Spleen (tissue), 11 donors: ENCODE measurements at regions not wholly inside any gene's neighbourhood (a gene's known extent, or its start where the extent isn't known, plus 50 kb on each side); places are given as distances from the start of the nearest gene placed in this dataset.

ENCODE experiments used
- DNase-seq: peaks from one replicate; pipeline ENCODE4 v3.0.0-alpha.2; 2020
- H3K27ac ChIP-seq, 8 donors: fragments of 200-600 bp; sonication (generic) in 7 of 8; 1 replicate in 4 of 8; 2 replicates in 4 of 8; pipeline versions ENCODE4 v1.5.0 to v1.8.0; 2016 to 2021; ENCODE audit warnings: inconsistent platforms in 4 of 8, mild to moderate bottlenecking in 4 of 8, moderate library complexity in 1 of 8
- H3K27me3 ChIP-seq, 7 donors: fragments of 200-600 bp; sonication (generic) in 6 of 7; replicated peaks in 1 of 7; 1 replicate in 4 of 7; 2 replicates in 3 of 7; pipeline versions ENCODE4 v1.5.0 to v1.8.0; 2016 to 2021; ENCODE audit warnings: inconsistent platforms in 3 of 7, mild to moderate bottlenecking in 1 of 7
- H3K36me3 ChIP-seq, 6 donors: fragments of 200-600 bp; sonication (generic) in 5 of 6; 1 replicate in 4 of 6; 2 replicates in 2 of 6; pipeline versions ENCODE4 v1.5.0 to v1.8.0; 2016 to 2021; ENCODE audit warnings: inconsistent platforms in 2 of 6
- H3K4me1 ChIP-seq, 6 donors: fragments of 200-600 bp; sonication (generic) in 5 of 6; 1 replicate in 3 of 6; 2 replicates in 3 of 6; pipeline versions ENCODE4 v1.5.0 to v1.8.0; 2016 to 2021; ENCODE audit warnings: inconsistent platforms in 3 of 6
- H3K4me3 ChIP-seq, 8 donors: fragments of 200-600 bp; sonication (generic) in 7 of 8; 1 replicate in 4 of 8; 2 replicates in 4 of 8; pipeline versions ENCODE4 v1.5.0 to v1.8.0; 2016 to 2021; ENCODE audit warnings: inconsistent platforms in 4 of 8, mild to moderate bottlenecking in 4 of 8, moderate library complexity in 2 of 8
- H3K9me3 ChIP-seq, 8 donors: fragments of 200-600 bp; sonication (generic) in 7 of 8; 1 replicate in 4 of 8; 2 replicates in 4 of 8; pipeline versions ENCODE4 v1.5.0 to v1.8.0; 2016 to 2021; ENCODE audit warnings: inconsistent platforms in 4 of 8
- CTCF ChIP-seq, 11 experiments: fragments of 200-600 bp in 7 of 11; fragments of 450-650 bp in 4 of 11; sonication (generic) in 4 of 11; IDR thresholded peaks in 8 of 11; conservative IDR thresholded peaks in 3 of 11; 1 replicate in 7 of 11; 2 replicates in 4 of 11; pipeline versions ENCODE4 v1.4.0 to v1.8.0; 2016 to 2021; ENCODE audit warnings: antibody characterized with exemption in 11 of 11, inconsistent platforms in 4 of 11, mild to moderate bottlenecking in 1 of 11
- POLR2A ChIP-seq, 3 donors: fragments of 450-650 bp; IDR thresholded peaks; one replicate each; pipeline ENCODE4 v1.5.1; 2017; ENCODE audit warnings: antibody characterized with exemption in 3 of 3, mild to moderate bottlenecking in 1 of 3
- POLR2AphosphoS5 ChIP-seq, 3 donors: sonication (generic); formaldehyde crosslinking; IDR thresholded peaks; one replicate each; pipeline ENCODE4 v1.5.1; 2017; ENCODE audit warnings: antibody characterized with exemption in 3 of 3
- WGBS, 5 donors: extraction: QIAGEN DNeasy Blood & Tissue Kit in 3 of 5; methylation state at CpG; one replicate each; pipeline versions ENCODE4 v1.1.5 to v1.1.7; 2013 to 2018; 5-methylcytosine and 5-hydroxymethylcytosine counted together
- intact Hi-C: fragments of 100-400 bp; cut with DNase I; formaldehyde crosslinking; loops from one replicate; pipeline ENCODE4 v1.15.0; 2023; ENCODE audit warnings: low total_unique reads
- donor health status: healthy with polysubstance abuse.
- donor health status: DM: no; HTN: no; CAD: no; lungs with moderate emphysema.
- donor health status: DM: no; HTN: no; CAD: no.
- donor health status: Bipolar disorder and iron deficiency.
- donor health status: healthy.
- donor health status: DM: no; HTN: no; CAD: no.
- donor health status: DM: yes; HTN: yes; CAD: no.

GRCh38 chr4:149202117-149202516 lies 613.5 kb downstream of the IQCM start:
- H3K4me1 ChIP-seq = peaks cover 0 to 4% (median 0%) of the 10 kb centered on the region in 6 donors
- no peaks in the 10 kb centered on the region for H3K27me3 ChIP-seq
- no peaks in the 10 kb centered on the region for H3K36me3 ChIP-seq
- no peak overlapping the region for H3K4me3 ChIP-seq
- no peak overlapping the region for H3K27ac ChIP-seq
- no peak for TF ChIP-seq CTCF (IDR thresholded peaks at IDR 0.05 in 8 of 11, conservative IDR thresholded peaks at IDR 0.05 in 3 of 11)
- H3K9me3 ChIP-seq = no peaks in the 10 kb centered on the region
- intact Hi-C loops = no loop called here
- 0 to 61% (median 33%) methylated on average over 1 of the region's 1 CpG for WGBS, 5 donors
- DNase-seq = no peak

- 74 to 95% (median 91%) methylated on average over 3 of the region's 3 CpGs for WGBS, 5 donors
- H3K27ac ChIP-seq = no peak overlapping the region
- intact Hi-C loops = no loop called here
- no peaks in the 10 kb centered on the region for H3K9me3 ChIP-seq
- H3K36me3 ChIP-seq = no peaks in the 10 kb centered on the region
- no peak for DNase-seq
- H3K27me3 ChIP-seq = no peaks in the 10 kb centered on the region
- H3K4me1 ChIP-seq = peaks cover 0 to 4% (median 0%) of the 10 kb centered on the region in 6 donors
- H3K4me3 ChIP-seq = no peak overlapping the region
- TF ChIP-seq POLR2AphosphoS5 (IDR thresholded peaks at IDR 0.05) (no peak), CTCF (IDR thresholded peaks at IDR 0.05 in 8 of 11, conservative IDR thresholded peaks at IDR 0.05 in 3 of 11) (no peak), POLR2A (IDR thresholded peaks at IDR 0.05) (no peak)
Measured at GRCh38 chr4:149199594-149199993, 616.0 kb downstream of the IQCM start.

GRCh38 chr4:149194061-149194460 lies 621.6 kb downstream of the IQCM start:
- TF ChIP-seq POLR2AphosphoS5 (IDR thresholded peaks at IDR 0.05) (no peak), POLR2A (IDR thresholded peaks at IDR 0.05) (no peak), CTCF (IDR thresholded peaks at IDR 0.05 in 8 of 11, conservative IDR thresholded peaks at IDR 0.05 in 3 of 11) (no peak)
- no peak for DNase-seq
- Histone ChIP-seq H3K27me3 (no peaks in the 10 kb centered on the region), H3K27ac (no peak overlapping the region), H3K36me3 (no peaks in the 10 kb centered on the region), H3K9me3 (no peaks in the 10 kb centered on the region), H3K4me1 (no peaks in the 10 kb centered on the region), H3K4me3 (no peak overlapping the region)
- intact Hi-C loops = no loop called here
- WGBS, 5 donors = 72 to 93% (median 79%) methylated on average over 1 of the region's 1 CpG

GRCh38 chr4:149187726-149188125 lies 627.9 kb downstream of the IQCM start:
- no peaks in the 10 kb centered on the region for H3K36me3 ChIP-seq
- H3K4me3 ChIP-seq = no peak overlapping the region
- no peaks in the 10 kb centered on the region for H3K27me3 ChIP-seq
- no peak overlapping the region for H3K27ac ChIP-seq
- no peak for DNase-seq
- intact Hi-C loops = no loop called here
- TF ChIP-seq CTCF (IDR thresholded peaks at IDR 0.05 in 8 of 11, conservative IDR thresholded peaks at IDR 0.05 in 3 of 11) = no peak
- no peak for TF ChIP-seq POLR2A (IDR thresholded peaks at IDR 0.05)
- TF ChIP-seq POLR2AphosphoS5 (IDR thresholded peaks at IDR 0.05) = no peak
- no peaks in the 10 kb centered on the region for H3K9me3 ChIP-seq
- no peaks in the 10 kb centered on the region for H3K4me1 ChIP-seq
